ENCODE measurements at regions not wholly inside any gene's neighbourhood (a gene's known extent, or its start where the extent isn't known, plus 50 kb on each side); places are given as distances from the start of the nearest gene placed in this dataset.

DNA sequence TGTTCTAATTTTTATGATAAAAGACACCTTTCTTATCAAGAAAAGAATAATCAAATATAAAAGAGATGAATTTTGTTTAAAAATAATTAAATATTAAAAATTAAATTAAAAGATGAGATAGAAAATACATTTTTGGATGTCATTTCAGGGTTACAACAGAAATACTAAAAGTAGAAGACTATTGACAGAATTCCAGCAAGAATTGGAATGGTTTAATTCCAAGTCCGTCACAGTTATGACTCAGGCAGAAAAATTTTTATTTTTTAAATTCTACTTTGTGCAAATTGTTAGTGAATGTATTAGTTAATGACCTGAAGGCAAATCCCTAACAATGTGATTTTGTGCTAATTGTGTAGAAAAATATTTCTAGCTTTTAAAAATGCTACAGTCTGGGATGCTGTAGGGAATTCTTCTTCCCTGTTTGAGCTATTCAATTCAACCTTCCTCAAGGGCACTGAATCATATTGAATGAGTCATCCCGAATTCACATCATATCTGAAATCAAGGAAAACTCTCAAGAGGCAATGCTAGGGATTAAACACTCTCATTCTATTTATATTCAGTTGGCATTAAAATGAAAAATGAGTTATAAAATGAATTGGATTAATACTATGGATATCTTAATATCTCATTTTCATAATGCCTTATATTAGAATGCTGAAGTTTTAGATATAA is 633.5 kb upstream of the ATXN8OS start:
- TF ChIP-seq CTCF (IDR thresholded peaks at IDR 0.05; ENCODE audit: low read length) (no peak), EZH2phosphoT487 (IDR thresholded peaks at IDR 0.05; ENCODE audit: low read length) (no peak), EZH2 (optimal IDR thresholded peaks at IDR 0.05; ENCODE audit: low read depth, low read length) (no peak)
- no peak overlapping the region for H2AFZ ChIP-seq (ENCODE audit: low read length)

DNA sequence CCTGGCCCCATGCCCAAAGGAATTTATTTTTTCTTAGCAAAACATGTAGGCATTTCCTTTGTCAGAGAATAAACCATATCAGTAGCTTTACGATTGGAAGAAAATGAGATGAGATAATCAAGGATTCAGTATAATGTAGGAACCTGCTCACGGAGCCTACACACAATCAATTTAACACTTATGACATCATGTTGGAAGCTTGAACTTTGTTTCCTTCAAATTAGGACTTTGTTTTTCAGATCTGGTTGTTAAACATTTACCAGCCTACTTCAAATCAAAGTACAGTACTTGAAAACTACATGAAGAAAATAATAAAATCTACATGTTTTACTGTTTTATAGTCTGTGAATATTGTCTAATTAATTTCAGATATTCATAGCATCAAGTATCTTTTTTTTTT is 639.0 kb upstream of the ATXN8OS start:
- no peak overlapping the region for H3K4me3 ChIP-seq (ENCODE audit: low read length)
- H3K36me3 ChIP-seq (replicated peaks; ENCODE audit: insufficient read depth, low read length), result no peaks in the 10 kb centered on the region
- no peaks in the 10 kb centered on the region for H3K27me3 ChIP-seq (replicated peaks; ENCODE audit: insufficient read depth, low read length)
- H4K20me1 ChIP-seq (ENCODE audit: insufficient read depth, low read length), result no peaks in the 10 kb centered on the region
- H3K9me2 ChIP-seq (replicated peaks; ENCODE audit: insufficient read depth, low read length), result no peaks in the 10 kb centered on the region
- H2AFZ ChIP-seq (ENCODE audit: low read length), result no peak overlapping the region
- no peak for TF ChIP-seq EZH2 (optimal IDR thresholded peaks at IDR 0.05; ENCODE audit: low read depth, low read length)
- TF ChIP-seq EZH2phosphoT487 (IDR thresholded peaks at IDR 0.05; ENCODE audit: low read length), result no peak
- no peak for TF ChIP-seq CTCF (IDR thresholded peaks at IDR 0.05; ENCODE audit: low read length)
- DNase-seq, result no peak
- no peak overlapping the region for H3K27ac ChIP-seq (ENCODE audit: low read length)
- H3K9ac ChIP-seq (ENCODE audit: low read length), result no peak overlapping the region
- H3F3A ChIP-seq (ENCODE audit: insufficient read depth, low read length), result no peaks in the 10 kb centered on the region
- no peaks in the 10 kb centered on the region for H3K4me1 ChIP-seq (ENCODE audit: low read length)
- H3K4me2 ChIP-seq (ENCODE audit: low read depth, low read length), result no peak overlapping the region
- H3K79me2 ChIP-seq (ENCODE audit: low read length), result no peaks in the 10 kb centered on the region
- no peaks in the 10 kb centered on the region for H3K9me3 ChIP-seq (replicated peaks; ENCODE audit: insufficient read depth, low read length)

More for the DNA sequence above, 633.5 kb upstream of the ATXN8OS start:
- no peaks in the 10 kb centered on the region for H3F3A ChIP-seq (ENCODE audit: insufficient read depth, low read length)
- no peak overlapping the region for H3K4me2 ChIP-seq (ENCODE audit: low read depth, low read length)
- no peak for DNase-seq
- no peaks in the 10 kb centered on the region for H3K9me3 ChIP-seq (replicated peaks; ENCODE audit: insufficient read depth, low read length)
- no peaks in the 10 kb centered on the region for H3K36me3 ChIP-seq (replicated peaks; ENCODE audit: insufficient read depth, low read length)
- no peaks in the 10 kb centered on the region for H3K27me3 ChIP-seq (replicated peaks; ENCODE audit: insufficient read depth, low read length)
- H3K4me3 ChIP-seq (ENCODE audit: low read length), result no peak overlapping the region
- H3K79me2 ChIP-seq (ENCODE audit: low read length), result no peaks in the 10 kb centered on the region
- H4K20me1 ChIP-seq (ENCODE audit: insufficient read depth, low read length), result no peaks in the 10 kb centered on the region
- no peaks in the 10 kb centered on the region for H3K4me1 ChIP-seq (ENCODE audit: low read length)
- no peak overlapping the region for H3K27ac ChIP-seq (ENCODE audit: low read length)
- no peaks in the 10 kb centered on the region for H3K9me2 ChIP-seq (replicated peaks; ENCODE audit: insufficient read depth, low read length)
- no peak overlapping the region for H3K9ac ChIP-seq (ENCODE audit: low read length)

- Histone ChIP-seq H3K9ac (ENCODE audit: low read length) (no peak overlapping the region), H3K4me3 (ENCODE audit: low read length) (no peak overlapping the region), H2AFZ (ENCODE audit: low read length) (no peak overlapping the region), H3K4me2 (ENCODE audit: low read depth, low read length) (no peak overlapping the region), H3K27ac (ENCODE audit: low read length) (no peak overlapping the region), H3K9me2 (replicated peaks; ENCODE audit: insufficient read depth, low read length) (no peaks in the 10 kb centered on the region), H4K20me1 (ENCODE audit: insufficient read depth, low read length) (no peaks in the 10 kb centered on the region), H3K27me3 (replicated peaks; ENCODE audit: insufficient read depth, low read length) (no peaks in the 10 kb centered on the region), H3K4me1 (ENCODE audit: low read length) (no peaks in the 10 kb centered on the region), H3K79me2 (ENCODE audit: low read length) (no peaks in the 10 kb centered on the region), H3K9me3 (replicated peaks; ENCODE audit: insufficient read depth, low read length) (no peaks in the 10 kb centered on the region), H3K36me3 (replicated peaks; ENCODE audit: insufficient read depth, low read length) (no peaks in the 10 kb centered on the region), H3F3A (ENCODE audit: insufficient read depth, low read length) (no peaks in the 10 kb centered on the region)
- no peak for DNase-seq
- no peak for TF ChIP-seq EZH2 (optimal IDR thresholded peaks at IDR 0.05; ENCODE audit: low read depth, low read length)
- TF ChIP-seq CTCF (IDR thresholded peaks at IDR 0.05; ENCODE audit: low read length), result no peak
- TF ChIP-seq EZH2phosphoT487 (IDR thresholded peaks at IDR 0.05; ENCODE audit: low read length), result no peak
These were observed 646.2 kb upstream of the ATXN8OS start for GRCh38 chr13:69461397-69461796.
